GM23338 (cell line): ENCODE measurements at regions not wholly inside any gene's neighbourhood (a gene's known extent, or its start where the extent isn't known, plus 50 kb on each side); places are given as distances from the start of the nearest gene placed in this dataset.

Experiments used
- CTCF ChIP-seq, 2 experiments: fragments of 200-600 bp in 1 of 2; sonication (generic) in 1 of 2; conservative IDR thresholded peaks; 2 replicates each; pipeline versions ENCODE4 v1.5.1 to v1.6.1; 2016 to 2017; ENCODE audit warnings: antibody characterized with exemption in 2 of 2, low read depth in 2 of 2, mild to moderate bottlenecking in 2 of 2, moderate library complexity in 1 of 2
- EZH2 ChIP-seq: fragments of 200-600 bp; sonication (generic); IDR thresholded peaks from one replicate; pipeline ENCODE4 v1.8.0; 2017; ENCODE audit warnings: antibody characterized with exemption, mild to moderate bottlenecking, low read depth; ENCODE audit not compliant: unreplicated experiment
- NANOG ChIP-seq: IDR thresholded peaks from 2 replicates; pipeline ENCODE4 v1.6.1; 2016; ENCODE audit warnings: antibody characterized with exemption, borderline replicate concordance
- POLR2AphosphoS5 ChIP-seq: IDR thresholded peaks from 2 replicates; pipeline ENCODE4 v1.6.1; 2016; ENCODE audit warnings: antibody characterized with exemption, low read depth

- TF ChIP-seq EZH2 = no peak
- TF ChIP-seq NANOG = no peak
- no peak for TF ChIP-seq CTCF (conservative IDR thresholded peaks at IDR 0.05; ENCODE audit: low read depth in 2 of 2)
- TF ChIP-seq POLR2AphosphoS5 = no peak
Observed at GRCh38 chr11:64476881-64477280, 78.9 kb upstream of the SLC22A11 start.
